ENCODE measurements at regions not wholly inside any gene's neighbourhood (a gene's known extent, or its start where the extent isn't known, plus 50 kb on each side); places are given as distances from the start of the nearest gene placed in this dataset.

DNA sequence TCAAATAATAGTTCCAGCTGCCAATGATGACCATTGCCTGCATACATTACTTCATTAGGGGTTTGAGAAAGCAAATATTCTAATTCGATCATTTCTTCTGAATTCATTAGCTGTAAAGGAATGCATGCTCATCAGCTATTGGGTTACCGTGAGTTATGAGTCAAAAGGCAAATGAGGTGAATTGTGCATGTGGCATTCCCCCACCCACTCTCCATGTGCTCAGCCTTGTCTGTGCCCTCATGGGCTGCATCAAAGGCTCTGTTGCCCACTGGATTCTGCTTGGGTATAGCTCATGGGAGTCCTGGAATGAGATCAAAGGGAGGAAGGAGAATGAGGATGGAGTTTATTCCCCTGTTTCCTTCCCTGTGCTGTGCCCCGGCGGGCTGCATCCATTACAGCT is 99.3 kb upstream of the CHRNA7 start:
- Histone ChIP-seq H3K4me1 (ENCODE audit: control insufficient read depth, insufficient read depth, low read length) (no peaks in the 10 kb centered on the region), H3K9me3 (ENCODE audit: control insufficient read depth, insufficient read depth, low read depth, low read length) (no peaks in the 10 kb centered on the region)

DNA sequence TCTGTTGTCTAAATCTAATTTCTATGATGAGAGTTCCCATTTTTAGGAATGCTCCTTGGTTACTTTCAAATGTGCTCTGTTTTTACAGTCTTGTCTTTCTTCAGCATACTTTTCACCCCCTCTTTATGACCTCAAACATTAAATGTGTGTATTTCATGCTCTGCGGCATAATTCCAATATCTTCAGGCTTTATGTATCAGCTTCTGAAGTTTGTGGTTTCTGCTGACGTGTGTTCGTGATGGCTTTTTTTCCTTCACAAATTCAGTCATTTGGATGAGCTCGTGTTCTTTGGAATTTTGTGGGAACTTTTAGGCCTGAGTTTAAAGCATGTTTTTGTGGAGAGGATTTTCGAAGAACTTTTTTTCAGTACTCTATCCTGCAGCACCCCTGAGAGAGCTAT is 97.7 kb upstream of the CHRNA7 start:
- H3K4me3 ChIP-seq (ENCODE audit: low read depth, low read length) = no peak overlapping the region
- H3K4me1 ChIP-seq (ENCODE audit: control insufficient read depth, insufficient read depth, low read length) = no peaks in the 10 kb centered on the region
- no peak overlapping the region for H3K9ac ChIP-seq (ENCODE audit: low read length)
- no peaks in the 10 kb centered on the region for H3K9me3 ChIP-seq (ENCODE audit: control insufficient read depth, insufficient read depth, low read depth, low read length)
- H3K36me3 ChIP-seq (ENCODE audit: control insufficient read depth, insufficient read depth, low read length) = no peaks in the 10 kb centered on the region
- H3K27me3 ChIP-seq (ENCODE audit: control insufficient read depth, insufficient read depth, low read length) = no peaks in the 10 kb centered on the region
- no peak overlapping the region for H3K27ac ChIP-seq (ENCODE audit: low read depth, low read length)

More for the DNA sequence above, 99.3 kb upstream of the CHRNA7 start:
- no peak overlapping the region for H3K9ac ChIP-seq (ENCODE audit: low read length)
- H3K27ac ChIP-seq (ENCODE audit: low read depth, low read length) = no peak overlapping the region
- no peak overlapping the region for H3K4me3 ChIP-seq (ENCODE audit: low read depth, low read length)
- H3K27me3 ChIP-seq (ENCODE audit: control insufficient read depth, insufficient read depth, low read length) = no peaks in the 10 kb centered on the region
- no peaks in the 10 kb centered on the region for H3K36me3 ChIP-seq (ENCODE audit: control insufficient read depth, insufficient read depth, low read length)

DNA sequence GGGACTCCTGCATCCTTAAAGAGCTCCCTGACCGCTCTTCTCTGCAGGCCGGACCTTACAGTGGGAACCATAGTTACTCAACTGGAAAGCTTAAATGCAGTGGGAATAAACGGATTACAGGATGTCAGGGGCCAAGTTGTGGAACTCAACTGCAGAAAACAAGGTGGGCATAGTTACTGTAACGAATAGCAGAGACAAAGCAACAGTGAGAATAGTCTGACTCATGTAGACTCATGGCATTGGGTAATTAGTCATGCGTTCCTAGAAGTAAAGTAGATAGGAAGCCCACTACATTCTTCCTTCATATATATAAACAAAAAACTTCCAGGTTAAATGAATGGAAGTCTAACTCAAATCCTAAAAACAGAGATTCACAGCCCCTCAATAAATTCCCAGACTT is 95.5 kb upstream of the CHRNA7 start:
- Histone ChIP-seq H3K4me1 (ENCODE audit: control insufficient read depth, insufficient read depth, low read length) (no peaks in the 10 kb centered on the region), H3K36me3 (ENCODE audit: control insufficient read depth, insufficient read depth, low read length) (no peaks in the 10 kb centered on the region), H3K9me3 (ENCODE audit: control insufficient read depth, insufficient read depth, low read depth, low read length) (no peaks in the 10 kb centered on the region), H3K27me3 (ENCODE audit: control insufficient read depth, insufficient read depth, low read length) (no peaks in the 10 kb centered on the region), H3K9ac (ENCODE audit: low read length) (no peak overlapping the region), H3K27ac (ENCODE audit: low read depth, low read length) (no peak overlapping the region), H3K4me3 (ENCODE audit: low read depth, low read length) (no peak overlapping the region)

- Histone ChIP-seq H3K4me1 (ENCODE audit: control insufficient read depth, insufficient read depth, low read length) (no peaks in the 10 kb centered on the region; the same call in 1 of the 2 replicates), H3K36me3 (ENCODE audit: control insufficient read depth, insufficient read depth, low read length) (no peaks in the 10 kb centered on the region), H3K9ac (ENCODE audit: low read length) (no peak overlapping the region), H3K9me3 (ENCODE audit: control insufficient read depth, insufficient read depth, low read depth, low read length) (peaks cover 17% of the 10 kb centered on the region), H3K27ac (ENCODE audit: low read depth, low read length) (no peak overlapping the region), H3K27me3 (ENCODE audit: control insufficient read depth, insufficient read depth, low read length) (no peaks in the 10 kb centered on the region), H3K4me3 (ENCODE audit: low read depth, low read length) (no peak overlapping the region)
Measured at GRCh38 chr15:31953478-31953877, 76.8 kb upstream of the CHRNA7 start.

DNA sequence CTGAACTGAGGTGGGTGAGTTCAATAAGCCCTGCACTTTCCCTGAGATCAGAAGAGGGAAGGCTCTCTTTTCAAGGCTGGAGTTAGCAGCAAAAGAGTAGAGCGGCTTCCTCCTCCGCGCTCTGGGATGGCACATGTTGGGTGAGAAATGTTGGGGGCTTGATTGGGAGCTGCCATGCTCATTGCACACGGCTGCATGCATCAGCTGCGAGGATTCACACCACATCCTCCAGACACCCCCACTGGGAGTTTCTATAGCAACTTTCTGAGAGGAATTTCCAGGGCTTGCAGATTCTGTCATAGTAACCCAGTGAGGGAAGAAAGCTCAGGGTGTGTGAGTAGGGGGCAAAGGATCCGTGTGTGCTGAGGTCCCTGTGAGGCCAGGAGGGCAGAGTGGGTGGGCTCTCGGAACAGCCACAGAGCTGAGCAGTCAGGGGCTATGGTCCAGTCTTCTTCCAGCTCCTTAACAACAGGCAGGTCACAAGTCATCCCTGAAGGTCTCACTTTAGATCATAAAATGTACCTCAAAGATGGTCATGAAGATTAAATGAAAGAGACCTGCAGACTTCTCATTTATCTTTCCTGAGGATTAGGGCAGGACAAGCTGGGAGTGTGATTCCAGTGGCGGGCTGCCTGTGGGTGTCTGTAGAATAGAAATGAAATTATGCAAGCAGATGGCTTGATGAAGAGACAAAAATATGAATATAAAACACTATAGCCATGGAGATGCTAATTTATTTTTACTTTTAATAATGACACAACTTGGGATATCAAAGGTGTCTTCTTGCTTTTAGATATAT is 75.7 kb upstream of the CHRNA7 start:
- H3K4me3 ChIP-seq (ENCODE audit: low read depth, low read length) = no peak overlapping the region
- no peaks in the 10 kb centered on the region for H3K36me3 ChIP-seq (ENCODE audit: control insufficient read depth, insufficient read depth, low read length)
- peaks cover 26% of the 10 kb centered on the region for H3K9me3 ChIP-seq (ENCODE audit: control insufficient read depth, insufficient read depth, low read depth, low read length)
- no peak overlapping the region for H3K27ac ChIP-seq (ENCODE audit: low read depth, low read length)
- no peaks in the 10 kb centered on the region; the same call in 1 of the 2 replicates for H3K4me1 ChIP-seq (ENCODE audit: control insufficient read depth, insufficient read depth, low read length)
- no peaks in the 10 kb centered on the region for H3K27me3 ChIP-seq (ENCODE audit: control insufficient read depth, insufficient read depth, low read length)
- no peak overlapping the region for H3K9ac ChIP-seq (ENCODE audit: low read length)

- peaks cover 37% of the 10 kb centered on the region for H3K9me3 ChIP-seq (ENCODE audit: control insufficient read depth, insufficient read depth, low read depth, low read length)
- H3K27me3 ChIP-seq (ENCODE audit: control insufficient read depth, insufficient read depth, low read length) = no peaks in the 10 kb centered on the region
- H3K4me3 ChIP-seq (ENCODE audit: low read depth, low read length) = no peak overlapping the region
- H3K27ac ChIP-seq (ENCODE audit: low read depth, low read length) = no peak overlapping the region
- H3K9ac ChIP-seq (ENCODE audit: low read length) = no peak overlapping the region
- no peaks in the 10 kb centered on the region for H3K36me3 ChIP-seq (ENCODE audit: control insufficient read depth, insufficient read depth, low read length)
- no peaks in the 10 kb centered on the region; the same call in 1 of the 2 replicates for H3K4me1 ChIP-seq (ENCODE audit: control insufficient read depth, insufficient read depth, low read length)
Measured at GRCh38 chr15:31955734-31956133, 74.6 kb upstream of the CHRNA7 start.

- H3K9me3 ChIP-seq (ENCODE audit: control insufficient read depth, insufficient read depth, low read depth, low read length) = peaks cover 44% of the 10 kb centered on the region
- H3K27ac ChIP-seq (ENCODE audit: low read depth, low read length) = no peak overlapping the region
- no peaks in the 10 kb centered on the region; the same call in 1 of the 2 replicates for H3K4me1 ChIP-seq (ENCODE audit: control insufficient read depth, insufficient read depth, low read length)
- no peaks in the 10 kb centered on the region for H3K27me3 ChIP-seq (ENCODE audit: control insufficient read depth, insufficient read depth, low read length)
- no peak overlapping the region for H3K4me3 ChIP-seq (ENCODE audit: low read depth, low read length)
- H3K9ac ChIP-seq (ENCODE audit: low read length) = no peak overlapping the region
- no peaks in the 10 kb centered on the region for H3K36me3 ChIP-seq (ENCODE audit: control insufficient read depth, insufficient read depth, low read length)
Measured at GRCh38 chr15:31957581-31957980, 72.7 kb upstream of the CHRNA7 start.

DNA sequence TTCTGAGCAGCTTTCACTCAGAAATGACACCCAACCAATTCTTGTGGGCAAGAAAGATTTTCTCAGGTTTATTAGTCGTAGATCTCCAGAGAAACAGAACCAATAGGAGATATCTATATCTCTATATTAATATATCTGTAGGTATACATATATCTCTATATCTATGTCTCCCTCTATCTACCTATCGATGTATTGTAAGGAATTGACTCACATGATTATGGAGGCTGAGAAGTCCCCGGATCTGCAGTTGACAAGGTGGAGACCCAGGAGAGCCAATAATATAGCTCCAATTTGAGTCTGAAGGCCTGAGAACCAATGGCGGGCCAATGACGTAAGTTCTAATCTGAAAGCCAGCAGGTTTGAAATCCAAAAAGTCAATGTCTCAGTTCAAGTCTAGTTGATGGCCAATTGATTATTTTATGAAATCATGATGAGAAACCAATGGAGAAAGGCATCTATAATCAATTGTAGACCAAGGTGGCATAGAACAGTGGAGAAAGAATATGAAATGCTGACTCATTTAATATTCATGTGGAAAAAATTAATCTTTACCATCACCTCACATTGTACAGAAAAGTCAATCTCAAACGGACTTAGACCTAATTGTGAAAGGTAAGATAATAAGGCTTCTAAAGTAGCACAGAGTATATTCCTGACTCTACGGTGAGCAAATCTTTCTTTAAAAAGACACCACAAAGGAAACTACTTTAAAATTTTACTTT is 65.6 kb upstream of the CHRNA7 start:
- Histone ChIP-seq H3K9ac (ENCODE audit: low read length) (no peak overlapping the region), H3K36me3 (ENCODE audit: control insufficient read depth, insufficient read depth, low read length) (no peaks in the 10 kb centered on the region), H3K27me3 (ENCODE audit: control insufficient read depth, insufficient read depth, low read length) (no peaks in the 10 kb centered on the region), H3K4me3 (ENCODE audit: low read depth, low read length) (no peak overlapping the region), H3K4me1 (ENCODE audit: control insufficient read depth, insufficient read depth, low read length) (no peaks in the 10 kb centered on the region), H3K9me3 (ENCODE audit: control insufficient read depth, insufficient read depth, low read depth, low read length) (peaks cover 16% of the 10 kb centered on the region), H3K27ac (ENCODE audit: low read depth, low read length) (no peak overlapping the region)

DNA sequence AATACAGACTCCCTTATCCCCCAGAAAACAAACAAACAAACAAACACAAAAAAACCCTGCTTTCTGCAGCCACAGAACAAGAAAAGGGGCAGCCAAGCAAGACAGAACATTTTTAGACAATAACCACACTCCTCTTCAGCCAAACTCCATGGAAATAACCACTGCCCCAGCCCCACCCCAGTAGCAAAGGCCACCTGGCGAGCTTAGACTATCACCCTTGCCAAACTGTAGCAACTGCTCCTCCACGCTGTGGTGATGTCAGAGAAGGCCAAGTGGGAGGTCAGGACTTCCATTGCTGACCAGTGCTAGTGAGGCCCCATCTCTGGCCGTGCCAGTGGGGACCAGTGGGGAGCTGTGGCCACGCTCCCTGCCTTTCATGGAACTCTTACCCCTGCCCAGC is 60.3 kb upstream of the CHRNA7 start:
- Histone ChIP-seq H3K36me3 (ENCODE audit: control insufficient read depth, insufficient read depth, low read length) (no peaks in the 10 kb centered on the region), H3K9me3 (ENCODE audit: control insufficient read depth, insufficient read depth, low read depth, low read length) (no peaks in the 10 kb centered on the region), H3K4me1 (ENCODE audit: control insufficient read depth, insufficient read depth, low read length) (peaks cover 8% of the 10 kb centered on the region; the same call in 1 of the 2 replicates), H3K4me3 (ENCODE audit: low read depth, low read length) (no peak overlapping the region), H3K9ac (ENCODE audit: low read length) (no peak overlapping the region), H3K27ac (ENCODE audit: low read depth, low read length) (no peak overlapping the region), H3K27me3 (ENCODE audit: control insufficient read depth, insufficient read depth, low read length) (peaks cover under 1% of the 10 kb centered on the region; the same call in 1 of the 2 replicates)

DNA sequence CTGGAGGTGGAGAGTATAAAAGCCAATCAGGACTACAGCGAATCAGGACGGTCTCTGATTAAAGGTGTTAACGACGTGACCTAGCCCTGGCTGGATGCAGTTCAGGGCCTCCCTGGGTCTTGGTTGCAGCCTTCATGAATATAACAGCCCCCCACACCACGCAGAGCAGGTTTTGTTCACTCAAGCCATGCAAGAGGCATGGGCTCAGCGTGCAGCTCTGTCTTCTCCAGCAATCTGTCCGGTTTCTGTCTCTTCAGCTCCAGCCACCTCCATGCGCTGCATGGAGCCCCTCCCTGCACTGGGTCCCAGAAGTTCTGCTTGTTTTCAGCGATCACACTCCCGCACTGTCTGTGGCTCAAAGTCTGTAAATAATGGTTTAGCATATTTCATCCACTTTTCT is 57.1 kb upstream of the CHRNA7 start:
- H3K9me3 ChIP-seq (ENCODE audit: control insufficient read depth, insufficient read depth, low read depth, low read length) = no peaks in the 10 kb centered on the region
- H3K36me3 ChIP-seq (ENCODE audit: control insufficient read depth, insufficient read depth, low read length) = no peaks in the 10 kb centered on the region
- peaks cover 19% of the 10 kb centered on the region; the same call in 1 of the 2 replicates for H3K4me1 ChIP-seq (ENCODE audit: control insufficient read depth, insufficient read depth, low read length)
- H3K9ac ChIP-seq (ENCODE audit: low read length) = no peak overlapping the region
- H3K27ac ChIP-seq (ENCODE audit: low read depth, low read length) = no peak overlapping the region
- H3K27me3 ChIP-seq (ENCODE audit: control insufficient read depth, insufficient read depth, low read length) = peaks cover 20% of the 10 kb centered on the region
- H3K4me3 ChIP-seq (ENCODE audit: low read depth, low read length) = no peak overlapping the region

DNA sequence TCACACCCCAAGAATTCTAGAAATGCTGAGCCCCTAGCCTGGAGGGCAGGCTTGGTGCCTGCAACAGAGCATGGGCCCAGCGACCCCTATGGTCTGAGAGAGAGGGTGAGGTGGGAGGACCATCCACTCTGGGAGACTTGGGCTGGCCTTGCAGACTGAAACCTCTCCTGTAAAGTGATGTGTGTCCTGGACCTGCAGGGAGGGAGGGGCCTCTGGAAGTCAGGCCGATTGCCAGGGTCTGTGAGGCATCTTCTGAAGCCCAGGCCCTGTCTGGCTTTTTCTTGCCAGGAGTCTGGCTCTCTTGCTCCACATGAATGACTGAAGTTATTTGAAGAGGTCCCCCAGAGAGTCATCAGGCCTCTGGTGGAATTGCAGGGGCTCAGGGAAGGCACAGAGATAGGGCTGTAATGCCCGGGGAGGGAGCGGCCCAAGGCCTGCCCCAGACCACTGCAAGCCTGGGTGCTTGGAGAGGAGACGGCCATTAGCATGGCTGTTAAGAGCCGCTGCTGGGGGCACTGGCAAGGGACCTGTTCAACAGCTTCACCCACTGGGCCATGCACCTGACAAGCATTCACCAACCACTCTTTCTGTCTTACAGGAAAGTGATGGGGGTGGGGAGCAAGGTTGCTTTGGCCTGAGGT is 56.0 kb upstream of the CHRNA7 start:
- H3K27me3 ChIP-seq (ENCODE audit: control insufficient read depth, insufficient read depth, low read length) = peaks cover 27% of the 10 kb centered on the region
- no peaks in the 10 kb centered on the region for H3K9me3 ChIP-seq (ENCODE audit: control insufficient read depth, insufficient read depth, low read depth, low read length)
- H3K4me3 ChIP-seq (ENCODE audit: low read depth, low read length) = no peak overlapping the region
- no peaks in the 10 kb centered on the region for H3K36me3 ChIP-seq (ENCODE audit: control insufficient read depth, insufficient read depth, low read length)
- peaks cover 25% of the 10 kb centered on the region; the same call in 1 of the 2 replicates for H3K4me1 ChIP-seq (ENCODE audit: control insufficient read depth, insufficient read depth, low read length)
- no peak overlapping the region for H3K27ac ChIP-seq (ENCODE audit: low read depth, low read length)
- H3K9ac ChIP-seq (ENCODE audit: low read length) = no peak overlapping the region
